GM12891 (cell line): ENCODE measurements at regions not wholly inside any gene's neighbourhood (a gene's known extent, or its start where the extent isn't known, plus 50 kb on each side); places are given as distances from the start of the nearest gene placed in this dataset.

Experiments
- POLR2A ChIP-seq: IDR thresholded peaks from 2 replicates; pipeline ENCODE4 v1.6.1; 2011; ENCODE audit warnings: low read depth, low read length, control low read depth
- SPI1 ChIP-seq: IDR thresholded peaks from 2 replicates; pipeline ENCODE4 v1.6.1; 2011; ENCODE audit warnings: low read depth, low read length, control low read depth
- TAF1 ChIP-seq: IDR thresholded peaks from 2 replicates; pipeline ENCODE4 v1.6.1; 2011; ENCODE audit warnings: low read depth, low read length, control low read depth

DNA sequence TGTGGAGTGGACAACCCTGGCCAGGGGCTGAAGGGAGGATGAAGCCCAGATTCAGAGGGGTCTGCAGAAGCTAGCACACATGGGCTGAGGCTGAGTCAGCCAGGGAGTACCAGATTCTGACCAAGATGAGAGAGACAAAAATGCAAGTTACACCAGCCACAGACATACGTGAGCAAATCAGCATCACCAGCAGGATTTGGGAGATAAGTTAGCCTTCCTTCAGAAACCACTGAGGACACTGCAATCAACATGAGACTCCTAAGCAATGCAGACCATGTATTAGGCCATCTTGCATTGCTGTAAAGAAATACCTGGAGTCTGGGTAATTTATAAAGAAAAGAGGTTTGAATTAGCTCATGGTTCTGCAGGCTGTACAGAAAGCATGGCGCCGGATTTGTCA lies 57.0 kb upstream of the PAGE5 start:
- TF ChIP-seq POLR2A (no peak), TAF1 (no peak), SPI1 (no peak)
